GM06990 (cell line): ENCODE measurements at regions not wholly inside any gene's neighbourhood (a gene's known extent, or its start where the extent isn't known, plus 50 kb on each side); places are given as distances from the start of the nearest gene placed in this dataset.

Source experiments
- DNase-seq: peaks from one replicate; pipeline ENCODE4 v3.0.0-alpha.2; 2011; ENCODE audit not compliant: insufficient read length; ENCODE audit errors: extremely low read depth
- H3K27me3 ChIP-seq: replicated peaks from 2 replicates; pipeline ENCODE4 v1.6.0; 2011; ENCODE audit warnings: low read length; ENCODE audit not compliant: control insufficient read depth, insufficient read depth
- H3K36me3 ChIP-seq: 2 replicates; pipeline ENCODE4 v1.5.1; 2011; ENCODE audit warnings: low read length; ENCODE audit not compliant: control insufficient read depth, insufficient read depth
- H3K4me3 ChIP-seq: replicated peaks from 2 replicates; pipeline ENCODE4 v1.5.1; 2011; ENCODE audit warnings: low read depth, mild to moderate bottlenecking, control low read depth, low read length
- TF ChIP-seq, protein P1 (sequence below): IDR thresholded peaks from 2 replicates; pipeline ENCODE4 v1.5.1; 2011; ENCODE audit warnings: low read length, control low read depth, mild to moderate bottlenecking, inconsistent platforms; ENCODE audit not compliant: insufficient read depth, poor library complexity, severe bottlenecking

DNA sequence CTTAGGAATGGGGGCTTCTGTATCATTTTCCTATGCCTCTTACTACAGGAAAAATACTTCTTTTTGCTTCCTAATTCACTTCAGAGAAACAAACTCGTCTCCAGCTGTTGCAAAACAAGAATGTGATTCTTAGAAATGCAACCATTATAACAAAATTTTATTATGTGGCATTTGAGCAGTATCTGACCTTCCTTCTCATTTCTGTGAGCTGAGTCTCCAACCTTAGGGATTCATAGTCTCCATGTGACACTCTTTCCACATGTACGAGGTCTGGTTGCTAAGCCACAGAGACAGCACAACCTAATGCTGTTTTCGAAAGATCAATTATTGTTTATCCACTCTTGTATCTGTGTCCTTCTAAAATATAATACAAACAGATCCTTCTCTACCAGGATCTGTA lies 75.3 kb upstream of the RGS4 start:
- Histone ChIP-seq H3K36me3 (no peaks in the 10 kb centered on the region), H3K27me3 (no peaks in the 10 kb centered on the region), H3K4me3 (no peak overlapping the region)
- TF ChIP-seq, protein P1, sequence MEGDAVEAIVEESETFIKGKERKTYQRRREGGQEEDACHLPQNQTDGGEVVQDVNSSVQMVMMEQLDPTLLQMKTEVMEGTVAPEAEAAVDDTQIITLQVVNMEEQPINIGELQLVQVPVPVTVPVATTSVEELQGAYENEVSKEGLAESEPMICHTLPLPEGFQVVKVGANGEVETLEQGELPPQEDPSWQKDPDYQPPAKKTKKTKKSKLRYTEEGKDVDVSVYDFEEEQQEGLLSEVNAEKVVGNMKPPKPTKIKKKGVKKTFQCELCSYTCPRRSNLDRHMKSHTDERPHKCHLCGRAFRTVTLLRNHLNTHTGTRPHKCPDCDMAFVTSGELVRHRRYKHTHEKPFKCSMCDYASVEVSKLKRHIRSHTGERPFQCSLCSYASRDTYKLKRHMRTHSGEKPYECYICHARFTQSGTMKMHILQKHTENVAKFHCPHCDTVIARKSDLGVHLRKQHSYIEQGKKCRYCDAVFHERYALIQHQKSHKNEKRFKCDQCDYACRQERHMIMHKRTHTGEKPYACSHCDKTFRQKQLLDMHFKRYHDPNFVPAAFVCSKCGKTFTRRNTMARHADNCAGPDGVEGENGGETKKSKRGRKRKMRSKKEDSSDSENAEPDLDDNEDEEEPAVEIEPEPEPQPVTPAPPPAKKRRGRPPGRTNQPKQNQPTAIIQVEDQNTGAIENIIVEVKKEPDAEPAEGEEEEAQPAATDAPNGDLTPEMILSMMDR: no peak
- no peak for DNase-seq

DNA sequence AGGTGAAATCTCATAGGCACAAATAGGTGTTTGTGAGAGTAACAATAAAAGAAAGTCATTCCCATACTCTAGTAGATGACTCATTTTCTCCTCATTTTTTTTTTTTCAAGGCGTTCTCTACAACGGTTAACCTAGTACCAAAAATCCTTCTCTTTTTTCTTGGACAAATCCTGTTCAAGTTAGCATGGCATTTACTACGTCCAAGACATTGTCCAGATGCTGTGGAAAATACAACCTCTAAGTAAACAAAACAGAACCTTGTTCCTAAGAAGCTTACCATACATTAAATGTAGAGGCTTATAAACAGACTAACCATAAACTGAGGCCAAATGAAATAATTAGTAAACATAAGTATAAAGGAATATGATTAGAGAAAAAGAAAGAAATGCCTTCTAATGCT lies 76.2 kb upstream of the RGS4 start:
- no peak for DNase-seq
- Histone ChIP-seq H3K36me3 (no peaks in the 10 kb centered on the region), H3K4me3 (no peak overlapping the region), H3K27me3 (no peaks in the 10 kb centered on the region)
- TF ChIP-seq, protein P1: no peak

DNA sequence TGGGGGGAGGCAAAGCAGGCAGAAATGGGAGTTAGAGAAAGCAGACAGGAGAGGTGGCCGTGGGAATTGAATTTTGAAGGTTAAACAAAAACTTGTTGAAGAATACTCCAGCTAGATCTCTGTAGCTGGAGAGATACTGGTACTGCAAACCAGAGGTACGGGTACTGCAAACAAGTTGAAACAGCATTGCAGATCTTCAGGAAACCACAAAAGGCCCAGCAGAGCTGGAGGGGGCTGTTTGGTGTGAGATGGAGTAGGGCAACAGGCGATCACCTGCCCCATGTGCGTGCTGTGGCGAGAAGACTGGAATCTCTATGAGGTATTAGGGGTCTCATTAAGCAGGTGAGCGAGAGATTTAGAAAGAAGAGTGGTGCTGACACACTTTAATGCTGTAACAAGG lies 77.7 kb upstream of the RGS4 start:
- Histone ChIP-seq H3K27me3 (no peaks in the 10 kb centered on the region), H3K36me3 (no peaks in the 10 kb centered on the region), H3K4me3 (no peak overlapping the region)
- no peak for DNase-seq
- TF ChIP-seq, protein P1: no peak

DNA sequence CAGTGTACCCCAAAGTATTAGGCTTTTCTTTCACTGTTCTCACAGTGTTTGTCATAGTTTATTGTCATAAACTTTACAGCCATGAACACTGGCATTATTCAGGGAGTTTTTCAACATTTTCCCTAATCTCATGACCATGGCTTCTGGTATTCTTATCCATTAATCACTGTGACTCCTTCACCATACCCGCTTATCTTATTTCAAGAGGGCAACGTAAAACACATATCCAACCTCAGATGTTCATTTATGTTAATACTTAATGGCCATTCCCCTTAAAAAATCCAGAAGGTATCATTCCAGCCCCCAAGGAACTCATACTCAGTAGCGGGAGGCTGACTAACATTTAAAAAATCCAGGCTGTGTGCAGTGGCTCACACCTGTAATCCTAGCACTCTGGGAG lies 78.5 kb upstream of the RGS4 start:
- Histone ChIP-seq H3K4me3 (no peak overlapping the region), H3K36me3 (no peaks in the 10 kb centered on the region), H3K27me3 (no peaks in the 10 kb centered on the region)
- DNase-seq: no peak
- TF ChIP-seq, protein P1: no peak

DNA sequence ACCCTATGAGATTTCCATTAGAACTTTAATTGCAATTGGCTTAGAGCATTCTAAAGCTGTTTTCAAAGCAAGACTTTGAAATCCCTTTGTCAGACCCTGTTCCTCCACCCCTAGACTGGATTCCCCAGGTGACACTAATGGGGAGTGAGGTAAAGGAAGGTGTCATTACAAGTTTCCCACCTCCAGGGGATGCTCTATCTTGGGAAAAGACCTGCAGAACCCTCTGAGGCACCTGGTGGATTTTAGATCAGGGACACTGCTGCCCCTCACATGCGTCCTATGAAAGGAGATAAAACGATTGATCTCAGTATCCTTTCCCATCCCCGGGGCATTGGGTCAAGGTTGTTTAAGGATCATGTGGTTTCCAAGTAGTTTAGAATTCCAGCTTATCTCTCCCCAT lies 80.3 kb upstream of the RGS4 start:
- H3K27me3 ChIP-seq: no peaks in the 10 kb centered on the region
- DNase-seq: no peak
- no peaks in the 10 kb centered on the region for H3K36me3 ChIP-seq

DNA sequence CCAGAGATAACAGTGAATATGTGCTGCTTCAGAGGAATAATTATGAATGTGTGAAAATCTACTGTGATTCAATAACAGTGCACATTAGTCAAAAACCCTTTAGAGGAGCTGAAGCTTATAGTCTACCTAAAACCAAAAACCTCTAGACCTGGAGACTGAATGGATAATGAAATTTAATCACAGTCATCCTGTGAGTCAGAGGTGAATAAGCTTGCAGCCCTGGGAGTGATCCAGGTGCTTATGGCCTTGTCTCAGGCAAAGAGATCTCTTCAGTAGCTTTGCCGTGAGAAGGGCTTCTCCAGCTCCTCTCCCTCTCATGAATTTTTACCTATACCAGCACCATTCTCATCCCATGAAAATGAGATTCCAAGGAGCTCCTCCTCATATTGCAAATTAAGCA lies 81.3 kb upstream of the RGS4 start:
- H3K4me3 ChIP-seq: no peak overlapping the region
- DNase-seq: no peak
- TF ChIP-seq, protein P1: no peak
- no peaks in the 10 kb centered on the region for H3K36me3 ChIP-seq
- H3K27me3 ChIP-seq: no peaks in the 10 kb centered on the region

More for the DNA sequence above, 80.3 kb upstream of the RGS4 start:
- no peak overlapping the region for H3K4me3 ChIP-seq
- TF ChIP-seq, protein P1: peak; percentile 14
